WTC11 (cell line): ENCODE measurements at regions not wholly inside any gene's neighbourhood (a gene's known extent, or its start where the extent isn't known, plus 50 kb on each side); places are given as distances from the start of the nearest gene placed in this dataset.

ENCODE experiments used
- ATAC-seq: fragments of 200-7000 bp; cut with Tn5 transposase; 2 replicates; pipeline ENCODE4 v1.10.0; 2021; ENCODE audit warnings: mild to moderate bottlenecking, moderate library complexity
- CTCF ChIA-PET: fragments of 300-600 bp; sonication (Branson Sonifier 250); formaldehyde crosslinking; loops from one replicate; lab custom pipeline; 2021; ENCODE audit warnings: antibody characterized with exemption; lab: Charles Lee
- POLR2A ChIA-PET: fragments of 350-600 bp; sonication (Branson Sonifier 250); formaldehyde crosslinking; loops from one replicate; lab custom pipeline; 2021; ENCODE audit warnings: antibody characterized with exemption; lab: Charles Lee
- DNase-seq: peaks from one replicate; pipeline ENCODE4 v3.0.0; 2021; ENCODE audit warnings: low spot score
- H3K27ac Mint-ChIP-seq: 2 replicates; pipeline ENCODE4 v1.8.0; 2021; ENCODE audit warnings: mixed read lengths
- H3K27me3 Mint-ChIP-seq: 2 replicates; pipeline ENCODE4 v1.8.0; 2021; ENCODE audit warnings: low read depth, mild to moderate bottlenecking, moderate library complexity, mixed read lengths
- H3K36me3 Mint-ChIP-seq: 2 replicates; pipeline ENCODE4 v1.8.0; 2021; ENCODE audit warnings: mixed read lengths
- H3K4me1 Mint-ChIP-seq: 2 replicates; pipeline ENCODE4 v1.8.0; 2022; ENCODE audit warnings: mixed read lengths
- H3K4me3 Mint-ChIP-seq: 2 replicates; pipeline ENCODE4 v1.8.0; 2021; ENCODE audit warnings: mild to moderate bottlenecking, moderate library complexity, mixed read lengths
- H3K9me3 Mint-ChIP-seq: 2 replicates; pipeline ENCODE4 v1.8.0; 2021; ENCODE audit warnings: mixed read lengths
- ATF1 ChIP-seq: sonication (generic); formaldehyde crosslinking; IDR thresholded peaks from 2 replicates; pipeline ENCODE4 v1.8.1; 2023; ENCODE audit warnings: mild to moderate bottlenecking, moderate library complexity, missing genetic modification reagents
- CTCF ChIP-seq: fragments of 200-600 bp; IDR thresholded peaks from 2 replicates; pipeline ENCODE4 v1.8.0; 2022; ENCODE audit warnings: antibody characterized with exemption
- ESRRA ChIP-seq: sonication (generic); formaldehyde crosslinking; IDR thresholded peaks from 2 replicates; pipeline ENCODE4 v1.8.1; 2022; ENCODE audit warnings: mild to moderate bottlenecking, missing genetic modification reagents, borderline replicate concordance
- FOXK1 ChIP-seq: sonication (generic); formaldehyde crosslinking; IDR thresholded peaks from 2 replicates; pipeline ENCODE4 v1.8.0; 2022; ENCODE audit warnings: mild to moderate bottlenecking, moderate library complexity, missing genetic modification reagents
- GTF2I ChIP-seq: fragments of 250-450 bp; sonication (Bioruptor Pico); conservative IDR thresholded peaks from 2 replicates; pipeline ENCODE4 v1.4.0; 2021; ENCODE audit warnings: mild to moderate bottlenecking
- IRF1 ChIP-seq: sonication (generic); formaldehyde crosslinking; IDR thresholded peaks from 2 replicates; pipeline ENCODE4 v1.8.0; 2023; ENCODE audit warnings: missing genetic modification reagents
- KAT7 ChIP-seq: sonication (generic); formaldehyde crosslinking; IDR thresholded peaks from 2 replicates; pipeline ENCODE4 v1.8.1; 2023; ENCODE audit warnings: missing genetic modification reagents, mild to moderate bottlenecking, borderline replicate concordance
- NFE2L1 ChIP-seq: sonication (generic); formaldehyde crosslinking; IDR thresholded peaks from 2 replicates; pipeline ENCODE4 v1.8.1; 2023; ENCODE audit warnings: missing genetic modification reagents
- NR3C1 ChIP-seq: sonication (generic); formaldehyde crosslinking; conservative IDR thresholded peaks from 2 replicates; pipeline ENCODE4 v1.8.1; 2023; ENCODE audit warnings: low read depth, mild to moderate bottlenecking, missing genetic modification reagents
- PRDM15 ChIP-seq: sonication (generic); formaldehyde crosslinking; IDR thresholded peaks from 2 replicates; pipeline ENCODE4 v1.8.0; 2022; ENCODE audit warnings: missing genetic modification reagents
- SOX15 ChIP-seq: fragments of 250-450 bp; sonication (Bioruptor Pico); IDR thresholded peaks from 2 replicates; pipeline ENCODE4 v1.9.0; 2021; ENCODE audit warnings: mild to moderate bottlenecking
- SP1 ChIP-seq: sonication (generic); formaldehyde crosslinking; conservative IDR thresholded peaks from 2 replicates; pipeline ENCODE4 v1.8.1; 2022; ENCODE audit warnings: missing genetic modification reagents
- TCF7 ChIP-seq: sonication (generic); formaldehyde crosslinking; IDR thresholded peaks from 2 replicates; pipeline ENCODE4 v1.8.0; 2022; ENCODE audit warnings: mild to moderate bottlenecking, low read depth, missing genetic modification reagents, moderate library complexity
- TEAD1 ChIP-seq: sonication (generic); formaldehyde crosslinking; IDR thresholded peaks from 2 replicates; pipeline ENCODE4 v1.8.0; 2022; ENCODE audit warnings: mild to moderate bottlenecking, missing genetic modification reagents
- ZNF121 ChIP-seq: sonication (generic); formaldehyde crosslinking; IDR thresholded peaks from 2 replicates; pipeline ENCODE4 v1.8.0; 2023; ENCODE audit warnings: missing genetic modification reagents
- ZNF263 ChIP-seq: sonication (generic); formaldehyde crosslinking; IDR thresholded peaks from 2 replicates; pipeline ENCODE4 v1.8.1; 2022; ENCODE audit warnings: low read depth, mild to moderate bottlenecking, moderate library complexity, missing genetic modification reagents
- ZNF317 ChIP-seq: sonication (generic); formaldehyde crosslinking; IDR thresholded peaks from 2 replicates; pipeline ENCODE4 v1.8.1; 2023; ENCODE audit warnings: low read depth, mild to moderate bottlenecking, moderate library complexity, missing genetic modification reagents, borderline replicate concordance
- ZNF396 ChIP-seq: fragments of 250-450 bp; sonication (Bioruptor Pico); IDR thresholded peaks from 2 replicates; pipeline ENCODE4 v1.8.0; 2021; ENCODE audit warnings: mild to moderate bottlenecking, moderate library complexity, borderline replicate concordance
- ZNF423 ChIP-seq: fragments of 250-450 bp; sonication (Bioruptor Pico); IDR thresholded peaks from 2 replicates; pipeline ENCODE4 v2.1.2; 2022; ENCODE audit warnings: mild to moderate bottlenecking, moderate library complexity
- TF ChIP-seq, protein P1 (sequence below): fragments of 250-450 bp; sonication (Bioruptor Pico); IDR thresholded peaks from 2 replicates; pipeline ENCODE4 v2.1.2; 2022; ENCODE audit warnings: mild to moderate bottlenecking, moderate library complexity
- TF ChIP-seq, protein P2 (sequence below): fragments of 250-450 bp; sonication (Bioruptor Pico); IDR thresholded peaks from 2 replicates; pipeline ENCODE4 v1.9.0; 2021; ENCODE audit warnings: mild to moderate bottlenecking

GRCh38 chr4:189291939-189292338 is 648.7 kb upstream of the FRG1 start:
- peaks cover 33% of the 10 kb centered on the region for H3K9me3 Mint-ChIP-seq
- H3K27me3 Mint-ChIP-seq, result no peaks in the 10 kb centered on the region

DNA sequence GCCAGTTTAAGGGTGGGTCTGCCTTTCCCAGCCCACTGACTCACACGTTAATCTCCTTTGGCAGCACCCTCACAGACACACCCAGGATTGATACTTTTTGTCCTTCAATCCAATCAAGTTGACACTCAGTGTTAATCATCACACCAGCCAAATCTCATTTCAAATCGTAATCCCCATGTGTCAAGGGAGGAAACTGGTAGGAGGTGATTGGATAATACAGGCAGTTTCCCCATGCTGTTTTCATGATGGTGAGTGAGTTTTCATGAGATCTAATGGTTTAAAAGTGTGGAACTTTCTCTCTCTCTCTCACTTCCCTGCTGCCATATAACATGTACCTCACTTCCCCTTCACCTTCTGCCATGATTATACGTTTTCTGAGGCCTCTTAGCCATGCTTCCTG is 647.2 kb upstream of the FRG1 start:
- Mint-ChIP-seq H3K4me1 (peaks cover 6% of the 10 kb centered on the region; the same call in 1 of the 2 replicates), H3K9me3 (peaks cover 33% of the 10 kb centered on the region), H3K27me3 (no peaks in the 10 kb centered on the region), H3K27ac (no peak overlapping the region), H3K36me3 (peaks cover 3% of the 10 kb centered on the region; the same call in 1 of the 2 replicates), H3K4me3 (no peak overlapping the region)
- DNase-seq, result no peak
- no peak for ATAC-seq
- ChIA-PET CTCF (no interaction called here), POLR2A (no interaction called here)
- TF ChIP-seq IRF1 (CRISPR knock-in tag), result no peak
- no peak for TF ChIP-seq NR3C1 (CRISPR knock-in tag)
- no peak for TF ChIP-seq SP1
- no peak for TF ChIP-seq TEAD1
- TF ChIP-seq ATF1 (CRISPR knock-in tag), result no peak
- TF ChIP-seq, protein P1, sequence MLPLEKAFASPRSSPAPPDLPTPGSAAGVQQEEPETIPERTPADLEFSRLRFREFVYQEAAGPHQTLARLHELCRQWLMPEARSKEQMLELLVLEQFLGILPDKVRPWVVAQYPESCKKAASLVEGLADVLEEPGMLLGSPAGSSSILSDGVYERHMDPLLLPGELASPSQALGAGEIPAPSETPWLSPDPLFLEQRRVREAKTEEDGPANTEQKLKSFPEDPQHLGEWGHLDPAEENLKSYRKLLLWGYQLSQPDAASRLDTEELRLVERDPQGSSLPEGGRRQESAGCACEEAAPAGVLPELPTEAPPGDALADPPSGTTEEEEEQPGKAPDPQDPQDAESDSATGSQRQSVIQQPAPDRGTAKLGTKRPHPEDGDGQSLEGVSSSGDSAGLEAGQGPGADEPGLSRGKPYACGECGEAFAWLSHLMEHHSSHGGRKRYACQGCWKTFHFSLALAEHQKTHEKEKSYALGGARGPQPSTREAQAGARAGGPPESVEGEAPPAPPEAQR (CRISPR knock-in tag), result no peak
- no peak for TF ChIP-seq ZNF396 (CRISPR knock-in tag)
- no peak for TF ChIP-seq ZNF423 (CRISPR knock-in tag)
- no peak for TF ChIP-seq SOX15 (CRISPR knock-in tag)
- no peak for TF ChIP-seq NFE2L1 (CRISPR knock-in tag)
- no peak for TF ChIP-seq CTCF
- TF ChIP-seq TCF7, result no peak
- TF ChIP-seq ESRRA (CRISPR knock-in tag), result no peak
- no peak for TF ChIP-seq ZNF121
- TF ChIP-seq ZNF263 (CRISPR knock-in tag), result no peak
- TF ChIP-seq, protein P2, sequence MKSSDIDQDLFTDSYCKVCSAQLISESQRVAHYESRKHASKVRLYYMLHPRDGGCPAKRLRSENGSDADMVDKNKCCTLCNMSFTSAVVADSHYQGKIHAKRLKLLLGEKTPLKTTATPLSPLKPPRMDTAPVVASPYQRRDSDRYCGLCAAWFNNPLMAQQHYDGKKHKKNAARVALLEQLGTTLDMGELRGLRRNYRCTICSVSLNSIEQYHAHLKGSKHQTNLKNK (CRISPR knock-in tag), result no peak

More at GRCh38 chr4:189291939-189292338, 648.7 kb upstream of the FRG1 start:
- H3K4me3 Mint-ChIP-seq, result no peak overlapping the region
- peaks cover 3% of the 10 kb centered on the region; the same call in 1 of the 2 replicates for H3K36me3 Mint-ChIP-seq
- ChIA-PET CTCF (no interaction called here), POLR2A (no interaction called here)
- no peak for ATAC-seq
- no peak for DNase-seq
- H3K27ac Mint-ChIP-seq, result no peak overlapping the region
- TF ChIP-seq CTCF, result no peak
- no peak for TF ChIP-seq ZNF317 (CRISPR knock-in tag)
- no peak for TF ChIP-seq TCF7
- TF ChIP-seq PRDM15, result no peak
- no peak for TF ChIP-seq GTF2I (CRISPR knock-in tag)
- TF ChIP-seq KAT7 (CRISPR knock-in tag), result no peak
- no peak for TF ChIP-seq FOXK1 (CRISPR knock-in tag)
- peaks cover 6% of the 10 kb centered on the region; the same call in 1 of the 2 replicates for H3K4me1 Mint-ChIP-seq
